ENCODE measurements at regions not wholly inside any gene's neighbourhood (a gene's known extent, or its start where the extent isn't known, plus 50 kb on each side); places are given as distances from the start of the nearest gene placed in this dataset.

DNA sequence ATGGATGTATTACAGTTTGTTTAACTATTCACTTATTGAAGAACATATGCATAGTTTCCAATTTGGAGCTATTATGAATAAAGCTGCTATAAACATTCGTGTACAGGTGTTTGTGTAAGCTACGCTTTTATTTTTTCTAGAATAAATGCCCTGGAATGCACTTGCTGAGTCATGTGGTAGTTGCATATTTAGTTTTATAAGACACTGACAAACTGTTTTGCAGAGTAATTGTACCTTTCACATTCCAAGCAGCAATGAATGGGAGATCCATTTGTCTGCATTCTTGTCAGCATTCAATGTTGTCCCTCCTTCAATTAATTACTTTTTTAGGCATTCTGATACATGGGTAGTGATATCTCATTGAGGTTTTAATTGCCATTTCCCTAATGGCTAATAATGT, 373.6 kb upstream of the GHITM start:
- TF ChIP-seq CTCF (conservative IDR thresholded peaks at IDR 0.05; ENCODE audit: low read depth, low read length) (no peak), EZH2phosphoT487 (IDR thresholded peaks at IDR 0.05; ENCODE audit: borderline replicate concordance, low read length) (no peak)

All from PC-3 (cell line).